H1 (cell line): ENCODE measurements at regions not wholly inside any gene's neighbourhood (a gene's known extent, or its start where the extent isn't known, plus 50 kb on each side); places are given as distances from the start of the nearest gene placed in this dataset.

Experiments used
- BACH1 ChIP-seq: IDR thresholded peaks from 2 replicates; pipeline ENCODE4 v1.6.1; 2012; ENCODE audit warnings: low read length, improper control_type of control experiment
- CHD7 ChIP-seq: fragments of 300-600 bp; sonication (generic); IDR thresholded peaks from 2 replicates; pipeline ENCODE4 v1.7.1; 2012; ENCODE audit warnings: low read length, moderate library complexity, mild to moderate bottlenecking, inconsistent platforms; ENCODE audit not compliant: insufficient replicate concordance
- CTCF ChIP-seq, 3 experiments: IDR thresholded peaks; 1 replicate in 2 of 3; 2 replicates in 1 of 3; pipeline versions ENCODE4 v1.5.1 to v1.6.1; 2011; ENCODE audit warnings: low read length in 3 of 3, mild to moderate bottlenecking in 3 of 3, inconsistent platforms in 2 of 3, low read depth in 1 of 3, moderate library complexity in 1 of 3; ENCODE audit not compliant: insufficient read depth in 1 of 3; ENCODE audit errors: control extremely low read depth in 1 of 3
- JUN ChIP-seq: IDR thresholded peaks from 2 replicates; pipeline ENCODE4 v1.6.1; 2011; ENCODE audit warnings: low read depth, mild to moderate bottlenecking, improper control_type of control experiment, low read length
- KDM1A ChIP-seq: fragments of 200-600, 300-600 bp; sonication (generic); IDR thresholded peaks from 2 replicates; pipeline ENCODE4 v1.7.1; 2016; ENCODE audit warnings: mild to moderate bottlenecking, low read length, borderline replicate concordance
- KDM5A ChIP-seq: fragments of 200-600 bp; IDR thresholded peaks from 2 replicates; pipeline ENCODE4 v1.7.1; 2012; ENCODE audit warnings: mild to moderate bottlenecking, low read length, inconsistent platforms, mixed read lengths
- SP1 ChIP-seq: IDR thresholded peaks from 2 replicates; pipeline ENCODE4 v1.6.1; 2011; ENCODE audit warnings: low read depth, low read length
- TEAD4 ChIP-seq: IDR thresholded peaks from 2 replicates; pipeline ENCODE4 v1.6.1; 2012; ENCODE audit warnings: low read depth, low read length, inconsistent platforms, mixed read lengths

GRCh38 chr5:106006242-106006641, 1664.5 kb downstream of the EFNA5 start (continued):
- TF ChIP-seq CHD7, result no peak
- TF ChIP-seq CTCF (IDR thresholded peaks at IDR 0.05; ENCODE audit: control extremely low read depth in 1 of 3, insufficient read depth in 1 of 3, low read depth in 1 of 3, low read length in 3 of 3), result no peak
- TF ChIP-seq KDM1A, result no peak
- no peak for TF ChIP-seq JUN
- no peak for TF ChIP-seq BACH1
- no peak for TF ChIP-seq KDM5A
- no peak for TF ChIP-seq TEAD4
- TF ChIP-seq SP1, result no peak
